K562 (cell line): ENCODE measurements at regions not wholly inside any gene's neighbourhood (a gene's known extent, or its start where the extent isn't known, plus 50 kb on each side); places are given as distances from the start of the nearest gene placed in this dataset.

Experiments used
- ATAC-seq: fragments of 200-7000 bp; cut with Tn5 transposase; 3 replicates; pipeline ENCODE4 v1.9.1; 2020; ENCODE audit warnings: moderate library complexity
- BruUV-seq: library from RNA; stranded (reverse); fragments of 400-500 nt; replicated peaks from 2 replicates; lab custom pipeline; 2021; lab: Mats Ljungman, UMichigan
- CTCF ChIA-PET: fragments of 300-600 bp; formaldehyde crosslinking; extraction: SDS; loops from one replicate; lab custom pipeline; 2021; ENCODE audit warnings: low intra/inter-chr PET ratio; lab: Yijun Ruan, JAX
- POLR2A ChIA-PET: fragments of 300-600, 350-650 bp; sonication (Branson Sonifier 250); formaldehyde crosslinking; extraction: SDS; loops from one replicate; lab custom pipeline; 2021; ENCODE audit warnings: antibody characterized with exemption, inconsistent platforms; lab: Yijun Ruan, JAX
- DNase-seq, 4 experiments: peaks; one replicate each; pipeline versions ENCODE4 v3.0.0 to v3.0.0-alpha.2; 2011 to 2018; ENCODE audit warnings: low spot score in 3 of 4, mixed read lengths in 3 of 4; ENCODE audit errors: extremely low read depth in 1 of 4
- FAIRE-seq: peaks from 2 replicates; lab custom pipeline; 2011; peaks lifted over from hg19 to GRCh38; lab: Jason Lieb, UNC
- H2AFZ ChIP-seq: 2 replicates; pipeline ENCODE4 v1.6.0; 2011; ENCODE audit warnings: low read depth, low read length, control low read depth, inconsistent platforms
- H3K27ac ChIP-seq: fragments of 200-600 bp; 3 replicates; pipeline ENCODE4 v1.8.0; 2011; ENCODE audit warnings: low read depth, mild to moderate bottlenecking, control low read depth, inconsistent platforms, low read length, moderate library complexity, mixed read lengths; ENCODE audit errors: extremely low read depth
- H3K27me3 ChIP-seq, 2 experiments: fragments of 300-600 bp in 1 of 2; 2 replicates in 1 of 2; 3 replicates in 1 of 2; pipeline versions ENCODE4 v1.6.0 to v1.8.0; 2011; ENCODE audit warnings: inconsistent platforms in 2 of 2, low read length in 2 of 2, mild to moderate bottlenecking in 1 of 2, mixed read lengths in 1 of 2, moderate library complexity in 1 of 2; ENCODE audit not compliant: control insufficient read depth in 2 of 2, insufficient read depth in 2 of 2
- H3K36me3 ChIP-seq: fragments of 300-600 bp; 3 replicates; pipeline ENCODE4 v1.8.0; 2011; ENCODE audit warnings: mild to moderate bottlenecking, low read length, inconsistent platforms; ENCODE audit not compliant: control insufficient read depth, insufficient read depth
- H3K4me1 ChIP-seq, 2 experiments: fragments of 200-600 bp in 1 of 2; replicated peaks in 1 of 2; 2 replicates in 1 of 2; 3 replicates in 1 of 2; pipeline versions ENCODE4 v1.5.1 to v1.8.0; 2011; ENCODE audit warnings: inconsistent platforms in 2 of 2, low read length in 2 of 2, mild to moderate bottlenecking in 1 of 2, mixed read lengths in 1 of 2, moderate library complexity in 1 of 2; ENCODE audit not compliant: control insufficient read depth in 2 of 2, insufficient read depth in 2 of 2
- H3K4me2 ChIP-seq: 2 replicates; pipeline ENCODE4 v1.6.1; 2011; ENCODE audit warnings: low read length, control low read depth, inconsistent platforms, mixed read lengths; ENCODE audit not compliant: insufficient read depth
- H3K4me3 ChIP-seq: fragments of 200-600 bp; sonication (generic), shearing (Covaris generic); 2 replicates; pipeline ENCODE4 v1.5.1; 2016; ENCODE audit warnings: control low read depth, inconsistent platforms
- H3K79me2 ChIP-seq: fragments of 200-600 bp; 3 replicates; pipeline ENCODE4 v1.8.0; 2011; ENCODE audit warnings: low read length, inconsistent platforms; ENCODE audit not compliant: control insufficient read depth, insufficient read depth
- H3K9ac ChIP-seq, 2 experiments: 2 replicates each; pipeline versions ENCODE4 v1.6.0 to v1.6.1; 2011; ENCODE audit warnings: low read depth in 2 of 2, low read length in 2 of 2, control low read depth in 1 of 2, inconsistent platforms in 1 of 2, mild to moderate bottlenecking in 1 of 2, mixed read lengths in 1 of 2; ENCODE audit not compliant: insufficient read depth in 1 of 2
- H3K9me1 ChIP-seq: one replicate; pipeline ENCODE4 v1.6.0; 2011; ENCODE audit warnings: inconsistent platforms, mild to moderate bottlenecking, low read length, moderate library complexity; ENCODE audit not compliant: control insufficient read depth, insufficient read depth
- H3K9me3 ChIP-seq: replicated peaks from 2 replicates; pipeline ENCODE4 v1.5.1; 2011; ENCODE audit warnings: low read depth, low read length, inconsistent platforms; ENCODE audit not compliant: control insufficient read depth, insufficient read depth
- H4K20me1 ChIP-seq: replicated peaks from 2 replicates; pipeline ENCODE4 v1.6.1; 2011; ENCODE audit warnings: low read length, inconsistent platforms, mixed read lengths; ENCODE audit not compliant: control insufficient read depth, insufficient read depth
- TOE1 ChIP-seq, 2 experiments: fragments of 450-650 bp in 1 of 2; sonication (generic) in 1 of 2; formaldehyde crosslinking in 1 of 2; IDR thresholded peaks; 2 replicates each; pipeline versions ENCODE4 v1.7.1 to v1.8.0; 2016 to 2022; ENCODE audit warnings: borderline replicate concordance in 2 of 2, mild to moderate bottlenecking in 2 of 2, antibody characterized with exemption in 1 of 2, inconsistent platforms in 1 of 2, low read depth in 1 of 2, missing genetic modification reagents in 1 of 2, moderate library complexity in 1 of 2
- ZNF143 ChIP-seq: sonication (generic); formaldehyde crosslinking; IDR thresholded peaks from 2 replicates; pipeline ENCODE4 v1.9.0; 2022; ENCODE audit warnings: mild to moderate bottlenecking, missing genetic modification reagents
- ZNF431 ChIP-seq: sonication (generic); formaldehyde crosslinking; IDR thresholded peaks from 2 replicates; pipeline ENCODE4 v1.8.0; 2022; ENCODE audit warnings: mild to moderate bottlenecking, missing genetic modification reagents
- WGBS: fragments of 100-300 bp; shearing (Covaris generic); methylation state at CpG from one replicate; pipeline ENCODE4 v1.1.6; 2016; ENCODE audit warnings: low coverage, mixed read lengths; ENCODE audit not compliant: insufficient coverage; ENCODE audit errors: missing lambda C conversion rate; 5-methylcytosine and 5-hydroxymethylcytosine counted together
- in situ Hi-C: fragments of 300-500 bp; cut with MboI; formaldehyde crosslinking; loops from 4 replicates; pipeline ENCODE4 v1.15.0; 2018; ENCODE audit warnings: inconsistent platforms, mixed read lengths
- intact Hi-C: fragments of 100-400 bp; cut with micrococcal nuclease; formaldehyde crosslinking; loops from 2 replicates; pipeline ENCODE4 v1.14.2; 2022
- TF ChIP-seq, protein P1 (sequence below): fragments of 450-650 bp; IDR thresholded peaks from 2 replicates; pipeline ENCODE4 v1.6.1; 2016; ENCODE audit warnings: low read depth

DNA sequence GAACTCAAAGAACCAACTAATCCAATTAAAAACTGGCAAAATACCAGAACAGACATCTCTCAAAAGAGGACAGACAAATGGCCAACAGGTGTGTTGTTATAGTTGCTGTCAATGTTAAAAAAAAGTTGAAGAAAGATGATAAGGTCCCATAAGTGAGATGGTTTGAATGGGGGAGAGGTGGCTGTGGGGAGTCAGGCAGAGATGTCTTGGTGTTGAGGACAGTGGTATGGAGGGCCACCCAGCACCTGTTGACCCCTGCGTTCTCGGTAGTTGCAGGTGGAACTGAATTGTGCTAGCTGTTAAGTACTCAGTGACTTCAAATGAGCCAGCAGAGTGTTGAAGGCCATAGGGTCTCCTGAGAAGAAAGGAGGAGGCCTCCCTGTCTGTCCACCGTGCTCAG lies 55.9 kb upstream of the PITX1 start:
- Histone ChIP-seq H3K79me2 (no peaks in the 10 kb centered on the region), H3K27ac (no peak overlapping the region), H3K36me3 (no peaks in the 10 kb centered on the region), H3K4me1 (peaks cover 0 to 8% of the 10 kb centered on the region in 2 experiments; a peak in 1 of 5 replicates), H3K9ac (no peak overlapping the region), H2AFZ (no peak overlapping the region)
- no peak for FAIRE-seq
- no TSS peak for BruUV-seq
- CTCF ChIA-PET, result no interaction called here
- WGBS, result 49% methylated on average over 3 of the region's 3 CpGs
- no peak for DNase-seq
- TF ChIP-seq ZNF431 (CRISPR knock-in tag), result no peak
- TF ChIP-seq, all 486 proteins: peak for 0
- intact Hi-C loops, result no loop called here
- POLR2A ChIA-PET, result interaction anchor here (0.6 to 0.7 kb wide), 2 partner anchors 16 to 134 kb away, joined by 3 read pairs; no protein-coding TSS in a partner anchor
- no peaks in the 10 kb centered on the region for H3K27me3 ChIP-seq
- H3K9me3 ChIP-seq, result no peaks in the 10 kb centered on the region
- H3K4me2 ChIP-seq, result no peak overlapping the region
- no peak for ATAC-seq
- H3K9me1 ChIP-seq, result no peaks in the 10 kb centered on the region
- H4K20me1 ChIP-seq, result no peaks in the 10 kb centered on the region
- H3K4me3 ChIP-seq, result no peak overlapping the region
- in situ Hi-C loops, result no loop called here

DNA sequence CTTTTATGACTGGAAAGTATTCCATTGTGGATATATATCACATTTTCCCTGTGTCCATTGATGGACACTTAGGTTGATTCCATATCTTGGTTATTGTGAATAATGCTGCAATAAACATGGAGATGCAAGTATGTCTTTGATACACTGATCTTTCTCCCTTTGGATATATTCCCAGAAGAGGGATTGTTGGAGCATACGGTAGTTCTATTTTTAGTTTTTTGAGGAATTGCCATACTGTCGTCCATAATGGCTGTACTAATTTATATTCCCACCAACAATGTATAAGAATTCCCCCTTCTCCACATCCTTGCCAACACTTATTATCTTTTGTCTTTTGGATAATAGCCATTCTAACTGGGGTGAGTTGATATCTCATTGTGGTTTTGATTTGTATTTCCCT lies 54.9 kb upstream of the PITX1 start:
- ATAC-seq (no peak), FAIRE-seq (no peak), DNase-seq (no peak)
- ChIA-PET CTCF (no interaction called here), POLR2A (no interaction called here)
- no peaks in the 10 kb centered on the region for H3K27me3 ChIP-seq
- in situ Hi-C loops (no loop called here), intact Hi-C loops (no loop called here)
- no peaks in the 10 kb centered on the region for H3K79me2 ChIP-seq
- BruUV-seq, result no TSS peak
- no peak overlapping the region for H3K9ac ChIP-seq
- no peak overlapping the region for H3K27ac ChIP-seq
- H3K4me3 ChIP-seq, result no peak overlapping the region
- H3K9me1 ChIP-seq, result no peaks in the 10 kb centered on the region
- no peaks in the 10 kb centered on the region for H3K9me3 ChIP-seq
- no peaks in the 10 kb centered on the region for H4K20me1 ChIP-seq
- TF ChIP-seq TOE1 (IDR thresholded peaks at IDR 0.05; ENCODE audit: borderline replicate concordance), result no peak
- no peak for TF ChIP-seq TOE1 (CRISPR knock-in tag; IDR thresholded peaks at IDR 0.05; ENCODE audit: borderline replicate concordance, low read depth)
- TF ChIP-seq ZNF143 (CRISPR knock-in tag), result no peak
- TF ChIP-seq, protein P1, sequence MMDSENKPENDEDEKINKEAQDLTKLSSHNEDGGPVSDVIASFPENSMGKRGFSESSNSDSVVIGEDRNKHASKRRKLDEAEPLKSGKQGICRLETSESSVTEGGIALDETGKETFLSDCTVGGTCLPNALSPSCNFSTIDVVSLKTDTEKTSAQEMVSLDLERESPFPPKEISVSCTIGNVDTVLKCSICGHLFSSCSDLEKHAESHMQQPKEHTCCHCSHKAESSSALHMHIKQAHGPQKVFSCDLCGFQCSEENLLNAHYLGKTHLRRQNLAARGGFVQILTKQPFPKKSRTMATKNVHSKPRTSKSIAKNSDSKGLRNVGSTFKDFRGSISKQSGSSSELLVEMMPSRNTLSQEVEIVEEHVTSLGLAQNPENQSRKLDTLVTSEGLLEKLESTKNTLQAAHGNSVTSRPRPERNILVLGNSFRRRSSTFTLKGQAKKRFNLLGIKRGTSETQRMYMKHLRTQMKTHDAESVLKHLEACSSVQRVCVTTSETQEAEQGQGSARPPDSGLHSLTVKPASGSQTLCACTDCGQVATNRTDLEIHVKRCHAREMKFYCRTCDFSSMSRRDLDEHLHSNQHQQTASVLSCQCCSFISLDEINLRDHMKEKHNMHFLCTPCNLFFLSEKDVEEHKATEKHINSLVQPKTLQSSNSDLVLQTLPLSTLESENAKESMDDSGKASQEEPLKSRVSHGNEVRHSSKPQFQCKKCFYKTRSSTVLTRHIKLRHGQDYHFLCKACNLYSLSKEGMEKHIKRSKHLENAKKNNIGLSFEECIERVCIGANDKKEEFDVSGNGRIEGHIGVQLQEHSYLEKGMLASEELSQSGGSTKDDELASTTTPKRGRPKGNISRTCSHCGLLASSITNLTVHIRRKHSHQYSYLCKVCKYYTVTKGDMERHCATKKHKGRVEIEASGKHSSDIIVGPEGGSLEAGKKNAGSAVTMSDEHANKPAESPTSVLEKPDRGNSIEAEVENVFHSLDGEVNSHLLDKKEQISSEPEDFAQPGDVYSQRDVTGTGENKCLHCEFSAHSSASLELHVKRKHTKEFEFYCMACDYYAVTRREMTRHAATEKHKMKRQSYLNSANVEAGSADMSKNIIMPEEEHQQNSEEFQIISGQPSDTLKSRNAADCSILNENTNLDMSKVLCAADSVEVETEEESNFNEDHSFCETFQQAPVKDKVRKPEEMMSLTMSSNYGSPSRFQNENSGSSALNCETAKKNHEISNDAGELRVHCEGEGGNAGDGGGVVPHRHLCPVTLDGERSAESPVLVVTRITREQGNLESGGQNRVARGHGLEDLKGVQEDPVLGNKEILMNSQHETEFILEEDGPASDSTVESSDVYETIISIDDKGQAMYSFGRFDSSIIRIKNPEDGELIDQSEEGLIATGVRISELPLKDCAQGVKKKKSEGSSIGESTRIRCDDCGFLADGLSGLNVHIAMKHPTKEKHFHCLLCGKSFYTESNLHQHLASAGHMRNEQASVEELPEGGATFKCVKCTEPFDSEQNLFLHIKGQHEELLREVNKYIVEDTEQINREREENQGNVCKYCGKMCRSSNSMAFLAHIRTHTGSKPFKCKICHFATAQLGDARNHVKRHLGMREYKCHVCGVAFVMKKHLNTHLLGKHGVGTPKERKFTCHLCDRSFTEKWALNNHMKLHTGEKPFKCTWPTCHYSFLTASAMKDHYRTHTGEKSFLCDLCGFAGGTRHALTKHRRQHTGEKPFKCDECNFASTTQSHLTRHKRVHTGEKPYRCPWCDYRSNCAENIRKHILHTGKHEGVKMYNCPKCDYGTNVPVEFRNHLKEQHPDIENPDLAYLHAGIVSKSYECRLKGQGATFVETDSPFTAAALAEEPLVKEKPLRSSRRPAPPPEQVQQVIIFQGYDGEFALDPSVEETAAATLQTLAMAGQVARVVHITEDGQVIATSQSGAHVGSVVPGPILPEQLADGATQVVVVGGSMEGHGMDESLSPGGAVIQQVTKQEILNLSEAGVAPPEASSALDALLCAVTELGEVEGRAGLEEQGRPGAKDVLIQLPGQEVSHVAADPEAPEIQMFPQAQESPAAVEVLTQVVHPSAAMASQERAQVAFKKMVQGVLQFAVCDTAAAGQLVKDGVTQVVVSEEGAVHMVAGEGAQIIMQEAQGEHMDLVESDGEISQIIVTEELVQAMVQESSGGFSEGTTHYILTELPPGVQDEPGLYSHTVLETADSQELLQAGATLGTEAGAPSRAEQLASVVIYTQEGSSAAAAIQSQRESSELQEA, result no peak
- no peak overlapping the region for H2AFZ ChIP-seq
- 40% methylated on average over 2 of the region's 2 CpGs for WGBS
- H3K4me1 ChIP-seq, result peaks cover 0 to 8% of the 10 kb centered on the region in 2 experiments; a peak in 1 of 5 replicates
- no peak overlapping the region for H3K4me2 ChIP-seq
- H3K36me3 ChIP-seq, result no peaks in the 10 kb centered on the region
